ENCODE measurements at regions not wholly inside any gene's neighbourhood (a gene's known extent, or its start where the extent isn't known, plus 50 kb on each side); places are given as distances from the start of the nearest gene placed in this dataset.

GRCh38 chr11:134538742-134539141 lies 126.7 kb upstream of the B3GAT1 start:
- no peak for DNase-seq

- no peak for DNase-seq
These were observed 125.9 kb upstream of the B3GAT1 start for GRCh38 chr11:134537941-134538340.

- no peak for DNase-seq
These were observed 125.3 kb upstream of the B3GAT1 start for GRCh38 chr11:134537296-134537695.

- no peak for DNase-seq
These were observed 124.6 kb upstream of the B3GAT1 start for GRCh38 chr11:134536677-134537076.

- no peak for DNase-seq
These were observed 124.2 kb upstream of the B3GAT1 start for GRCh38 chr11:134536219-134536618.

GRCh38 chr11:134535029-134536025 lies 123.3 kb upstream of the B3GAT1 start:
- DNase-seq: no peak

- no peak for DNase-seq
These were observed 121.5 kb upstream of the B3GAT1 start for GRCh38 chr11:134533511-134533910.

- no peak for DNase-seq
These were observed 120.9 kb upstream of the B3GAT1 start for GRCh38 chr11:134532921-134533421.

- DNase-seq: no peak
These were observed 120.3 kb upstream of the B3GAT1 start for GRCh38 chr11:134532131-134532920.

- no peak for DNase-seq
These were observed 119.5 kb upstream of the B3GAT1 start for GRCh38 chr11:134531327-134532130.

GRCh38 chr11:134530636-134531326 lies 118.7 kb upstream of the B3GAT1 start:
- DNase-seq: no peak

- DNase-seq: no peak
These were observed 117.4 kb upstream of the B3GAT1 start for GRCh38 chr11:134529212-134530096.

- DNase-seq: no peak
These were observed 116.4 kb upstream of the B3GAT1 start for GRCh38 chr11:134528453-134528852.

GRCh38 chr11:134527382-134528243 lies 115.6 kb upstream of the B3GAT1 start:
- no peak for DNase-seq

GRCh38 chr11:134524896-134525845 lies 113.1 kb upstream of the B3GAT1 start:
- DNase-seq: no peak

- no peak for DNase-seq
These were observed 112.2 kb upstream of the B3GAT1 start for GRCh38 chr11:134524201-134524600.

- no peak for DNase-seq
These were observed 110.9 kb upstream of the B3GAT1 start for GRCh38 chr11:134522782-134523570.

Measured in NCI-H345 (cell line).